HCT116 (cell line): ENCODE measurements at regions not wholly inside any gene's neighbourhood (a gene's known extent, or its start where the extent isn't known, plus 50 kb on each side); places are given as distances from the start of the nearest gene placed in this dataset.

Source experiments
- ATAC-seq: fragments of 200-7000 bp; cut with Tn5 transposase; 2 replicates; pipeline ENCODE4 v1.9.1; 2020; ENCODE audit warnings: mild to moderate bottlenecking, moderate library complexity
- BruUV-seq: library from RNA; stranded (reverse); fragments of 400-500 nt; replicated peaks from 2 replicates; lab custom pipeline; 2021; lab: Mats Ljungman, UMichigan
- CTCF ChIA-PET: fragments of 300-600 bp; sonication (Branson Sonifier 250); formaldehyde crosslinking; loops from one replicate; lab custom pipeline; 2021; ENCODE audit warnings: antibody characterized with exemption; lab: Charles Lee
- POLR2A ChIA-PET: fragments of 300-600, 350-600 bp; sonication (Branson Sonifier 250); formaldehyde crosslinking; loops from one replicate; lab custom pipeline; 2021; ENCODE audit warnings: antibody characterized with exemption; lab: Charles Lee
- RAD21 ChIA-PET, 2 experiments: fragments of 300-600 bp; sonication (Branson Sonifier 250); formaldehyde crosslinking; loops; one replicate each; lab custom pipeline; 2023; ENCODE audit warnings: low total read pairs in 2 of 2; ENCODE audit not compliant: uncharacterized antibody in 2 of 2, unreplicated experiment in 2 of 2, low non-redundant PET in 1 of 2; lab: Charles Lee
- DNase-seq: peaks from one replicate; pipeline ENCODE4 v3.0.0-alpha.2; 2010; ENCODE audit warnings: low read depth, low spot score
- H2AFZ ChIP-seq: fragments of 200-600 bp; shearing (Covaris generic), sonication (generic); 2 replicates; pipeline ENCODE4 v1.6.1; 2017; ENCODE audit warnings: low read depth, mixed run types, mixed read lengths, antibody characterized with exemption, low read length; ENCODE audit not compliant: poor library complexity, severe bottlenecking
- H3K27ac ChIP-seq: 2 replicates; pipeline ENCODE4 v1.5.1; 2012; ENCODE audit warnings: low read depth, low read length
- H3K27me3 ChIP-seq: fragments of 200-600 bp; sonication (generic); 2 replicates; pipeline ENCODE4 v1.6.1; 2016; ENCODE audit warnings: mixed run types, low read length, mixed read lengths; ENCODE audit not compliant: insufficient read depth
- H3K36me3 ChIP-seq, 2 experiments: fragments of 200-500 bp in 1 of 2; fragments of 200-600 bp in 1 of 2; sonication (Bioruptor generic) in 1 of 2; sonication (generic) in 1 of 2; 2 replicates each; pipeline versions ENCODE4 v1.5.1 to v1.6.1; 2014 to 2016; ENCODE audit warnings: low read length in 2 of 2, inconsistent platforms in 1 of 2, mixed read lengths in 1 of 2, mixed run types in 1 of 2; ENCODE audit not compliant: insufficient read depth in 2 of 2, control insufficient read depth in 1 of 2
- H3K4me1 ChIP-seq, 2 experiments: fragments of 200-600 bp in 1 of 2; sonication (generic) in 1 of 2; 2 replicates each; pipeline versions ENCODE4 v1.5.1 to v1.6.1; 2012 to 2017; ENCODE audit warnings: low read length in 2 of 2, inconsistent platforms in 1 of 2, mild to moderate bottlenecking in 1 of 2, mixed read lengths in 1 of 2, mixed run types in 1 of 2, moderate library complexity in 1 of 2; ENCODE audit not compliant: insufficient read depth in 2 of 2, control insufficient read depth in 1 of 2
- H3K4me2 ChIP-seq: fragments of 200-600 bp; sonication (generic); 2 replicates; pipeline ENCODE4 v1.6.1; 2017; ENCODE audit warnings: mixed run types, low read length, mixed read lengths
- H3K4me3 ChIP-seq, 2 experiments: fragments of 200-600 bp in 1 of 2; sonication (generic) in 1 of 2; replicated peaks in 1 of 2; 2 replicates each; pipeline ENCODE4 v1.5.1; 2011 to 2016; ENCODE audit warnings: low read length in 2 of 2, control low read depth in 1 of 2, low read depth in 1 of 2, mild to moderate bottlenecking in 1 of 2, mixed read lengths in 1 of 2, mixed run types in 1 of 2
- H3K79me2 ChIP-seq: fragments of 200-600 bp; sonication (generic); 2 replicates; pipeline ENCODE4 v1.6.1; 2017; ENCODE audit warnings: mild to moderate bottlenecking, mixed run types, low read length, moderate library complexity, mixed read lengths; ENCODE audit not compliant: insufficient read depth
- H3K9ac ChIP-seq: fragments of 200-600 bp; sonication (generic); 2 replicates; pipeline ENCODE4 v1.6.1; 2016; ENCODE audit warnings: low read length, mixed read lengths
- H3K9me2 ChIP-seq: fragments of 200-600 bp; sonication (generic), shearing (Covaris generic); 2 replicates; pipeline ENCODE4 v1.6.1; 2017; ENCODE audit warnings: mixed run types, mild to moderate bottlenecking, moderate library complexity; ENCODE audit not compliant: insufficient read depth
- H3K9me3 ChIP-seq, 2 experiments: fragments of 200-500 bp in 1 of 2; fragments of 200-600 bp in 1 of 2; sonication (Bioruptor generic) in 1 of 2; sonication (generic) in 1 of 2; 2 replicates each; pipeline ENCODE4 v1.6.1; 2014 to 2017; ENCODE audit warnings: low read length in 2 of 2, mixed read lengths in 2 of 2, inconsistent platforms in 1 of 2, low read depth in 1 of 2, mild to moderate bottlenecking in 1 of 2, mixed run types in 1 of 2, moderate library complexity in 1 of 2; ENCODE audit not compliant: control insufficient read depth in 1 of 2, insufficient read depth in 1 of 2
- H4K20me1 ChIP-seq: fragments of 200-600 bp; sonication (generic), shearing (Covaris generic); 2 replicates; pipeline ENCODE4 v1.6.1; 2017; ENCODE audit warnings: mixed run types, mild to moderate bottlenecking, moderate library complexity; ENCODE audit not compliant: insufficient read depth
- CBX3 ChIP-seq: IDR thresholded peaks from 2 replicates; pipeline ENCODE4 v1.6.1; 2012; ENCODE audit warnings: low read depth
- CEBPB ChIP-seq: IDR thresholded peaks from 2 replicates; pipeline ENCODE4 v1.6.1; 2012; ENCODE audit warnings: low read depth
- EGR1 ChIP-seq: IDR thresholded peaks from 2 replicates; pipeline ENCODE4 v1.6.1; 2012; ENCODE audit warnings: low read depth
- ELF1 ChIP-seq: IDR thresholded peaks from 2 replicates; pipeline ENCODE4 v1.6.1; 2012; ENCODE audit warnings: low read depth, borderline replicate concordance
- POLR2AphosphoS5 ChIP-seq: IDR thresholded peaks from 2 replicates; pipeline ENCODE4 v1.6.1; 2011; ENCODE audit warnings: mild to moderate bottlenecking, low read depth, low read length, moderate library complexity
- SIN3A ChIP-seq: IDR thresholded peaks from 2 replicates; pipeline ENCODE4 v1.6.1; 2012; ENCODE audit warnings: low read depth
- ZFX ChIP-seq: fragments of 450-650 bp; IDR thresholded peaks from 2 replicates; pipeline ENCODE4 v1.6.1; 2017
- ZNF274 ChIP-seq: fragments of 200-500 bp; sonication (Bioruptor generic); IDR thresholded peaks from 2 replicates; pipeline ENCODE4 v1.6.1; 2014; ENCODE audit warnings: mild to moderate bottlenecking, low read depth, low read length, inconsistent platforms
- intact Hi-C: fragments of 100-400 bp; cut with micrococcal nuclease; formaldehyde crosslinking; loops from 2 replicates; pipeline ENCODE4 v1.10.0; 2022
- TF ChIP-seq, protein P1 (sequence below): IDR thresholded peaks from 2 replicates; pipeline ENCODE4 v1.6.1; 2012; ENCODE audit warnings: low read depth
- TF ChIP-seq, protein P2 (sequence below), 3 experiments: fragments of 200-600 bp in 1 of 3; sonication (generic) in 1 of 3; IDR thresholded peaks in 2 of 3; conservative IDR thresholded peaks in 1 of 3; 2 replicates each; pipeline ENCODE4 v1.5.1; 2012 to 2017; ENCODE audit warnings: low read depth in 2 of 3, low read length in 2 of 3, antibody characterized with exemption in 1 of 3, borderline replicate concordance in 1 of 3, control low read depth in 1 of 3, mild to moderate bottlenecking in 1 of 3, mixed read lengths in 1 of 3, mixed run types in 1 of 3, moderate library complexity in 1 of 3; ENCODE audit not compliant: insufficient read depth in 1 of 3

DNA sequence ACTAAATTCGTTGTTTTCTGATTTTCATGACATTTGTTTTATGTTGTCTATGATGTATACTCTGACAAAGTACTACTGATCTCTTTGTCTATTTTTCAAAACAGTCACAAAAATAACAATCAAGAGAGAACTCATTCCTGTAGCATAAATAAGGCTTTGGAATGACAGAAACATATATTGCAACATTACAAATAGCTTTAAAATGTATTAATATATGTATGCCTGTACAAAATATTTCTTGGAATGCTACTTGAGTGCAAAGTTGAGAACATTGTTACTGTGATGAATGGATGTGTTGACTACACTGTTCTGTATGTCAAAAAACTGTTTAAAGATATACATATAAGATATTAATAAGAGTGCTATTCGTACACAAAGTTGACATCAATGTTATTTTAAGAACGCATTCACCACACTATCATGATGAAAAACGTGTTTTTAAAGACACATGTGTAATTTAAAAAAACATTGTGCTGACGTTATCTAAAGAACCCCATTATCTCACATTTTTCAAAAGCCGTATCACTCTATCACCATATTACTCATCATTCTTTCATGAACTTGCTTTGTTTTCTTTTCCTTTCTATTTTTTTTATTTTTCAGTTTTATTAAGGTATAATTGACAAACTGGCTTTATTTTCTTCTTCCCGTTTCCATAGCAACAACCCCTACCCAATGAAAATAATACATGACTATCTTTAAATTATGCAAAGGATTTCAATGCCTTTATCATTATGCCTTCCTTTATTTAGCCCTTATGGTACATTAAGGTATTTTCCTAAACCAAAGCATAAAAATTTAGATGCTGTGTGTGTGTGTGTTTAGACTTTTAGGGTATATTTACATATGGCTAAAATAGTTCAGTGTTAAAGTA, 918.8 kb downstream of the SLITRK1 start:
- no peak overlapping the region for H3K9ac ChIP-seq
- no peaks in the 10 kb centered on the region for H3K36me3 ChIP-seq
- CTCF ChIA-PET: no interaction called here
- no peaks in the 10 kb centered on the region for H3K27me3 ChIP-seq
- no peak overlapping the region for H2AFZ ChIP-seq
- TF ChIP-seq CBX3: no peak
- no peak for TF ChIP-seq EGR1
- TF ChIP-seq ELF1: no peak
- TF ChIP-seq, protein P1, sequence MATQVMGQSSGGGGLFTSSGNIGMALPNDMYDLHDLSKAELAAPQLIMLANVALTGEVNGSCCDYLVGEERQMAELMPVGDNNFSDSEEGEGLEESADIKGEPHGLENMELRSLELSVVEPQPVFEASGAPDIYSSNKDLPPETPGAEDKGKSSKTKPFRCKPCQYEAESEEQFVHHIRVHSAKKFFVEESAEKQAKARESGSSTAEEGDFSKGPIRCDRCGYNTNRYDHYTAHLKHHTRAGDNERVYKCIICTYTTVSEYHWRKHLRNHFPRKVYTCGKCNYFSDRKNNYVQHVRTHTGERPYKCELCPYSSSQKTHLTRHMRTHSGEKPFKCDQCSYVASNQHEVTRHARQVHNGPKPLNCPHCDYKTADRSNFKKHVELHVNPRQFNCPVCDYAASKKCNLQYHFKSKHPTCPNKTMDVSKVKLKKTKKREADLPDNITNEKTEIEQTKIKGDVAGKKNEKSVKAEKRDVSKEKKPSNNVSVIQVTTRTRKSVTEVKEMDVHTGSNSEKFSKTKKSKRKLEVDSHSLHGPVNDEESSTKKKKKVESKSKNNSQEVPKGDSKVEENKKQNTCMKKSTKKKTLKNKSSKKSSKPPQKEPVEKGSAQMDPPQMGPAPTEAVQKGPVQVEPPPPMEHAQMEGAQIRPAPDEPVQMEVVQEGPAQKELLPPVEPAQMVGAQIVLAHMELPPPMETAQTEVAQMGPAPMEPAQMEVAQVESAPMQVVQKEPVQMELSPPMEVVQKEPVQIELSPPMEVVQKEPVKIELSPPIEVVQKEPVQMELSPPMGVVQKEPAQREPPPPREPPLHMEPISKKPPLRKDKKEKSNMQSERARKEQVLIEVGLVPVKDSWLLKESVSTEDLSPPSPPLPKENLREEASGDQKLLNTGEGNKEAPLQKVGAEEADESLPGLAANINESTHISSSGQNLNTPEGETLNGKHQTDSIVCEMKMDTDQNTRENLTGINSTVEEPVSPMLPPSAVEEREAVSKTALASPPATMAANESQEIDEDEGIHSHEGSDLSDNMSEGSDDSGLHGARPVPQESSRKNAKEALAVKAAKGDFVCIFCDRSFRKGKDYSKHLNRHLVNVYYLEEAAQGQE: no peak
- TF ChIP-seq, protein P2, sequence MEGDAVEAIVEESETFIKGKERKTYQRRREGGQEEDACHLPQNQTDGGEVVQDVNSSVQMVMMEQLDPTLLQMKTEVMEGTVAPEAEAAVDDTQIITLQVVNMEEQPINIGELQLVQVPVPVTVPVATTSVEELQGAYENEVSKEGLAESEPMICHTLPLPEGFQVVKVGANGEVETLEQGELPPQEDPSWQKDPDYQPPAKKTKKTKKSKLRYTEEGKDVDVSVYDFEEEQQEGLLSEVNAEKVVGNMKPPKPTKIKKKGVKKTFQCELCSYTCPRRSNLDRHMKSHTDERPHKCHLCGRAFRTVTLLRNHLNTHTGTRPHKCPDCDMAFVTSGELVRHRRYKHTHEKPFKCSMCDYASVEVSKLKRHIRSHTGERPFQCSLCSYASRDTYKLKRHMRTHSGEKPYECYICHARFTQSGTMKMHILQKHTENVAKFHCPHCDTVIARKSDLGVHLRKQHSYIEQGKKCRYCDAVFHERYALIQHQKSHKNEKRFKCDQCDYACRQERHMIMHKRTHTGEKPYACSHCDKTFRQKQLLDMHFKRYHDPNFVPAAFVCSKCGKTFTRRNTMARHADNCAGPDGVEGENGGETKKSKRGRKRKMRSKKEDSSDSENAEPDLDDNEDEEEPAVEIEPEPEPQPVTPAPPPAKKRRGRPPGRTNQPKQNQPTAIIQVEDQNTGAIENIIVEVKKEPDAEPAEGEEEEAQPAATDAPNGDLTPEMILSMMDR (IDR thresholded peaks at IDR 0.05 in 2 of 3, conservative IDR thresholded peaks at IDR 0.05 in 1 of 3; ENCODE audit: borderline replicate concordance in 1 of 3, insufficient read depth in 1 of 3, low read depth in 2 of 3, low read length in 2 of 3): no peak
- TF ChIP-seq ZNF274: no peak
- TF ChIP-seq CEBPB: no peak
- no peak for TF ChIP-seq SIN3A
- no peak for TF ChIP-seq ZFX
- no peak for TF ChIP-seq POLR2AphosphoS5
- TF ChIP-seq, all 23 proteins: peak for 0
- no TSS peak for BruUV-seq
- ChIA-PET POLR2A (no interaction called here), RAD21 (no interaction called here)
- Histone ChIP-seq H3K27ac (no peak overlapping the region), H3K9me2 (no peaks in the 10 kb centered on the region), H3K4me1 (no peaks in the 10 kb centered on the region), H3K79me2 (no peaks in the 10 kb centered on the region), H3K9me3 (no peaks in the 10 kb centered on the region), H3K4me2 (no peak overlapping the region), H4K20me1 (no peaks in the 10 kb centered on the region), H3K4me3 (no peak overlapping the region)
- no peak for ATAC-seq
- intact Hi-C loops: no loop called here
- DNase-seq: no peak
